IMR-90 (cell line): ENCODE measurements at regions not wholly inside any gene's neighbourhood (a gene's known extent, or its start where the extent isn't known, plus 50 kb on each side); places are given as distances from the start of the nearest gene placed in this dataset.
A peak's percentile ranks its signal among the peaks of the same experiment; 100 is the strongest.

Experiments
- ATAC-seq: fragments of 200-7000 bp; cut with Tn5 transposase; 2 replicates; pipeline ENCODE4 v1.9.1; 2020; ENCODE audit warnings: low read depth, mild to moderate bottlenecking, moderate library complexity
- BruUV-seq: library from RNA; stranded (reverse); fragments of 400-500 nt; replicated peaks from 2 replicates; lab custom pipeline; 2021; lab: Mats Ljungman, UMichigan
- CTCF ChIA-PET: fragments of 300-600 bp; formaldehyde crosslinking; extraction: SDS; loops from one replicate; lab custom pipeline; 2021; ENCODE audit warnings: antibody characterized with exemption; lab: Yijun Ruan, JAX
- POLR2A ChIA-PET: fragments of 300-600 bp; sonication (Branson Sonifier 250); formaldehyde crosslinking; loops from one replicate; lab custom pipeline; 2022; ENCODE audit warnings: antibody characterized with exemption; ENCODE audit not compliant: unreplicated experiment; lab: Charles Lee
- DNase-seq: peaks from one replicate; pipeline ENCODE4 v3.0.0; 2013
- H2AFZ ChIP-seq: replicated peaks from 2 replicates; pipeline ENCODE3; 2013; ENCODE audit warnings: low read length, mild to moderate bottlenecking; ENCODE audit not compliant: poor library complexity
- H2AK5ac ChIP-seq: 2 replicates; pipeline ENCODE4 v1.6.1; 2013; ENCODE audit warnings: low read depth, low read length, inconsistent platforms
- H2AK9ac ChIP-seq: replicated peaks from 2 replicates; pipeline ENCODE3; 2013; ENCODE audit warnings: mild to moderate bottlenecking, low read depth, low read length, moderate library complexity; ENCODE audit not compliant: poor library complexity
- H2BK120ac ChIP-seq: 2 replicates; pipeline ENCODE4 v1.6.1; 2013; ENCODE audit warnings: low read depth, low read length, inconsistent platforms
- H2BK15ac ChIP-seq: 3 replicates; pipeline ENCODE4 v1.6.1; 2013; ENCODE audit warnings: low read depth, low read length, inconsistent platforms
- H2BK20ac ChIP-seq: 2 replicates; pipeline ENCODE4 v1.6.1; 2013; ENCODE audit warnings: low read depth, mild to moderate bottlenecking, inconsistent platforms, low read length, moderate library complexity
- H2BK5ac ChIP-seq: 2 replicates; pipeline ENCODE4 v1.6.1; 2013; ENCODE audit warnings: mild to moderate bottlenecking, low read depth, low read length, inconsistent platforms; ENCODE audit not compliant: poor library complexity, severe bottlenecking
- H3K14ac ChIP-seq: replicated peaks from 2 replicates; pipeline ENCODE4 v1.6.1; 2013; ENCODE audit warnings: low read depth, low read length, inconsistent platforms
- H3K18ac ChIP-seq: 2 replicates; pipeline ENCODE4 v1.6.1; 2013; ENCODE audit warnings: low read depth, low read length, control low read depth
- H3K23ac ChIP-seq: 2 replicates; pipeline ENCODE4 v1.6.1; 2013; ENCODE audit warnings: low read depth, low read length, inconsistent platforms
- H3K27ac ChIP-seq: 2 replicates; pipeline ENCODE4 v1.5.1; 2013; ENCODE audit warnings: mild to moderate bottlenecking, control low read depth, low read length; ENCODE audit not compliant: insufficient read depth
- H3K27me3 ChIP-seq: 2 replicates; pipeline ENCODE4 v1.6.1; 2013; ENCODE audit warnings: low read length; ENCODE audit not compliant: control insufficient read depth, insufficient read depth
- H3K36me3 ChIP-seq: 2 replicates; pipeline ENCODE4 v1.6.1; 2013; ENCODE audit warnings: low read length, mixed read lengths; ENCODE audit not compliant: control insufficient read depth, insufficient read depth
- H3K4ac ChIP-seq: 2 replicates; pipeline ENCODE4 v1.6.1; 2013; ENCODE audit warnings: low read depth, low read length, inconsistent platforms
- H3K4me1 ChIP-seq: 2 replicates; pipeline ENCODE4 v1.6.1; 2013; ENCODE audit warnings: low read length, mixed read lengths; ENCODE audit not compliant: control insufficient read depth, insufficient read depth
- H3K4me2 ChIP-seq: 2 replicates; pipeline ENCODE4 v1.6.1; 2013; ENCODE audit warnings: low read depth, mild to moderate bottlenecking, control low read depth, low read length, moderate library complexity
- H3K4me3 ChIP-seq: 2 replicates; pipeline ENCODE4 v1.5.1; 2013; ENCODE audit warnings: low read depth, mild to moderate bottlenecking, control low read depth, low read length, moderate library complexity; ENCODE audit not compliant: insufficient read depth
- H3K56ac ChIP-seq: 2 replicates; pipeline ENCODE4 v1.6.1; 2013; ENCODE audit warnings: low read length, inconsistent platforms; ENCODE audit not compliant: insufficient read depth; ENCODE audit errors: extremely low read depth
- H3K79me1 ChIP-seq, 2 experiments: 2 replicates each; pipeline ENCODE4 v1.6.1; 2013; ENCODE audit warnings: low read length in 2 of 2, inconsistent platforms in 1 of 2, low read depth in 1 of 2
- H3K9ac ChIP-seq: 2 replicates; pipeline ENCODE4 v1.6.1; 2013; ENCODE audit warnings: low read depth, low read length, control low read depth
- H3K9me1 ChIP-seq: 2 replicates; pipeline ENCODE4 v1.6.1; 2013; ENCODE audit warnings: low read length, inconsistent platforms; ENCODE audit not compliant: insufficient read depth
- H3K9me3 ChIP-seq: 2 replicates; pipeline ENCODE4 v1.6.1; 2013; ENCODE audit warnings: low read length; ENCODE audit not compliant: control insufficient read depth, insufficient read depth
- H4K20me1 ChIP-seq: 2 replicates; pipeline ENCODE4 v1.6.1; 2013; ENCODE audit warnings: low read length, inconsistent platforms; ENCODE audit not compliant: insufficient read depth
- H4K5ac ChIP-seq: 2 replicates; pipeline ENCODE4 v1.6.1; 2013; ENCODE audit warnings: mild to moderate bottlenecking, low read depth, low read length, control low read depth
- H4K8ac ChIP-seq, 2 experiments: 2 replicates each; pipeline ENCODE4 v1.6.1; 2013; ENCODE audit warnings: low read depth in 2 of 2, low read length in 2 of 2, control low read depth in 1 of 2, inconsistent platforms in 1 of 2
- H4K91ac ChIP-seq: 2 replicates; pipeline ENCODE4 v1.6.1; 2013; ENCODE audit warnings: low read depth, low read length, inconsistent platforms; ENCODE audit not compliant: insufficient read depth
- MAFK ChIP-seq: IDR thresholded peaks from 2 replicates; pipeline ENCODE4 v1.6.1; 2012; ENCODE audit warnings: low read depth, low read length, improper control_type of control experiment
- SMC3 ChIP-seq: fragments of 150-350 bp; IDR thresholded peaks from 2 replicates; pipeline ENCODE4 v1.6.1; 2016; ENCODE audit warnings: low read depth, mild to moderate bottlenecking, antibody characterized with exemption, low read length, moderate library complexity
- WGBS, 2 experiments: methylation state at CpG; one replicate each; pipeline versions ENCODE4 v1.1.5 to v1.1.7; 2013; ENCODE audit warnings: missing lambda C conversion rate in 2 of 2; ENCODE audit not compliant: insufficient read length in 1 of 2; ENCODE audit errors: extremely low coverage in 2 of 2; 5-methylcytosine and 5-hydroxymethylcytosine counted together
- dilution Hi-C: fragments of 300-500 bp; cut with HindIII; formaldehyde crosslinking; loops from one replicate; pipeline ENCODE4 v1.14.3; 2018; ENCODE audit warnings: low sequenced_read_pairs; ENCODE audit not compliant: unreplicated experiment
- in situ Hi-C: fragments of 300-500 bp; cut with MboI; formaldehyde crosslinking; loops from 3 replicates; pipeline ENCODE4 v1.14.3; 2019; ENCODE audit warnings: low sequenced_read_pairs, inconsistent platforms, mixed read lengths
- intact Hi-C: fragments of 100-400 bp; cut with micrococcal nuclease; formaldehyde crosslinking; loops from 2 replicates; pipeline ENCODE4 v1.10.0; 2022

GRCh38 chr17:12538003-12538402 lies 127.7 kb upstream of the MYOCD start:
- no peaks in the 10 kb centered on the region for H3K79me1 ChIP-seq
- 0 out of 3 replicates have a peak overlapping the region, but pooled peaks have one; percentile 13 for H2BK15ac ChIP-seq
- in situ Hi-C loops (no loop called here), intact Hi-C loops (no loop called here), dilution Hi-C loops (no loop called here)
- H3K27ac ChIP-seq = no peak overlapping the region
- no peak overlapping the region for H4K8ac ChIP-seq
- H3K9me1 ChIP-seq = peaks cover 5% of the 10 kb centered on the region; the same call in 1 of the 2 replicates
- no peak overlapping the region for H4K5ac ChIP-seq
- H3K9ac ChIP-seq = no peak overlapping the region
- H2BK5ac ChIP-seq = peak overlapping the region; percentile 1
- ATAC-seq (no peak), DNase-seq (no peak)
- no peak overlapping the region for H2AK9ac ChIP-seq
- ChIA-PET POLR2A (interaction anchor here (0.6 kb wide), 1 partner anchor 28 kb away, joined by 4 read pairs; no protein-coding TSS in a partner anchor), CTCF (interaction anchor here (0.6 to 1.3 kb wide), 3 partner anchors 8 to 252 kb away, joined by 3 to 5 read pairs (median 4); no protein-coding TSS in a partner anchor)
- no peaks in the 10 kb centered on the region for H3K36me3 ChIP-seq
- no peaks in the 10 kb centered on the region; the same call in 1 of the 2 replicates for H3K4me1 ChIP-seq
- H4K20me1 ChIP-seq = no peaks in the 10 kb centered on the region
- no peak overlapping the region for H2AFZ ChIP-seq
- no peaks in the 10 kb centered on the region for H3K9me3 ChIP-seq
- no peak overlapping the region for H3K14ac ChIP-seq
- no TSS peak for BruUV-seq
- H2AK5ac ChIP-seq = no peak overlapping the region
- H3K56ac ChIP-seq = no peak overlapping the region
- peak overlapping the region; percentile 23; the same call in 1 of the 2 replicates for H3K18ac ChIP-seq
- H2BK20ac ChIP-seq = no peak overlapping the region
- no peak overlapping the region for H4K91ac ChIP-seq
- TF ChIP-seq MAFK = 0 out of 2 replicates have a peak, but pooled peaks have one; percentile 21
- no peak for TF ChIP-seq SMC3
- no peak overlapping the region for H2BK120ac ChIP-seq
- WGBS, 2 experiments = 100% methylated on average over 1 of the region's 2 CpGs; no CpG with 5 or more reads in 1 of the 2 experiments
- H3K4me2 ChIP-seq = no peak overlapping the region
- no peak overlapping the region for H3K4ac ChIP-seq
- no peak overlapping the region for H3K23ac ChIP-seq
- H3K4me3 ChIP-seq = no peak overlapping the region
- H3K27me3 ChIP-seq = no peaks in the 10 kb centered on the region
